GDM1 (cell line): ENCODE measurements at regions not wholly inside any gene's neighbourhood (a gene's known extent, or its start where the extent isn't known, plus 50 kb on each side); places are given as distances from the start of the nearest gene placed in this dataset.

Experiments
- DNase-seq: peaks from one replicate; lab custom pipeline; 2025; lab: John Stamatoyannopoulos, UW

DNA sequence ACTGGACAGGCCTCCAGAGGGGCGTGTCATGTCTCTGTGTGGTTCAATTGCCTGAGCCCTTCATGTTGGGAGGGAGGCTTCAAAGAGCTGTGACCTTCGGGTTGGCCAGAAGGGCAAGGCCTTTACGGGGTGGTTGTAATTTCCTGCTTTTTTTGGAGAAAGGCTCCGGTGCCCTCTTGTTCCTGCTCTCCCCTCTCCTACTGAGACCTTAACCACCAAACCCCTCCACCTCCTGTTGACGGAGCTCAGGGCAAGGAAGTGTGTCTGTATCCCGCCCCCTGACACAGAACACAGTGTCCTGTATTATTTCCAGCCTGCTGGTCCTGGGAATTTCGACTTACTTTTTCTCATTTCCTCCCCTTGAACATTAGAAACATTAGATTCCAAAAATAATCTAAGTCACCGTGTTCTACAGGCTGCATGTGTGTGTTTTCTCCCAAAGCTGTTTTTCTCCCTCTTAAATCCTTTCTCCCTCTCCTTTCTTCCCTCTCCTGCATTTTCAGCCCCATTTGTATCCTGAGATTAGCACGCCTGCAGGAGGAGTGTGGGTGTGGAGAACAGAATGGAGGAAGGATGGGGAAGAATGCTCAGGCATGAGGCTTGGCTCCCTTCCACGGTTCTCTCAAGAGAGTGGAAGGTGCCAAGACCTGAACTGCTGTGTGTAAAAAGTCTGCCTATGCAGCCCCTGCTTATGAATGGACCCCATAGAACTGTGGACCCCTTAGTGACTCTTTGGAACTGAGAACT, 285.4 kb upstream of the ROPN1 start:
- no peak for DNase-seq

DNA sequence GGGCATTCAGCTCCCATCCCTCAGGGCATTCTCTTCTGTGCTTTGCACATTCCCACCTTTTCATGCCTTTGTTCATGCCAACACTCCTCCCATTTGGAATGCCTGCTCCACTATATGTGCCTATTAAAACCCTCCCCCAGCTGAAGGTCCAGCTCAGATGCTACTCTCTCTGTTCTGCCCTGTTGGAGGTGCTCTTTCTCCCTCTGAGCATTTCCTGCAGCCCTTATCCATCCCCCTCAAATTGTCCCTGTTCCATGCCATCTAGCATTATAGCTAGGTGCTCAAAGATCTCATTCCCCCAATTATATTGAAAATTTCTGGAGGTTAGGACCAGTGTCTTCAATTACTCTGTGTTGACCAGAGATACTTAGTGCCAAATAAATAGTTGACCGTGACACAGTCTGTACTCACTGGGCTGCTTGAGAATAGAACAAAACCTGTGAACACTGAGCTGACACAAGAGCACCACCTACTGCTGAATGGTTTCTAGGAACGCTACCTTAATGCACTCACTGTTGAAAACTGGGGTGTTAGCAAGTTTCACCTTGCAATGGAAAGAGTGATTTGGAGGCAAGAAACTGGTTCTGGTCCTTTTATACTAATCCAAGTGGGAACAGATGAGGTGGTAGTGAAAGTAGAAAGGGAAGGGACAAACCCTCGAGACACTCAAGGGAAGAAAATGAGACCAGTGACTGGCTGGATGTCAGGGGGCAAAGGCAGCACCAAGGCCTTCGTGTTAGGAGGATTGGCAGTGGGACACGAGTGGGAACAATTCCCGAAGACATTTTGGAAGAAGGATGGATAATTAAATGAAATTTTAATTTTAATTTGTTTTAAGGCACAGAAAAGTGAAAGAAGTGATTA, 289.8 kb upstream of the ROPN1 start:
- DNase-seq: no peak

DNA sequence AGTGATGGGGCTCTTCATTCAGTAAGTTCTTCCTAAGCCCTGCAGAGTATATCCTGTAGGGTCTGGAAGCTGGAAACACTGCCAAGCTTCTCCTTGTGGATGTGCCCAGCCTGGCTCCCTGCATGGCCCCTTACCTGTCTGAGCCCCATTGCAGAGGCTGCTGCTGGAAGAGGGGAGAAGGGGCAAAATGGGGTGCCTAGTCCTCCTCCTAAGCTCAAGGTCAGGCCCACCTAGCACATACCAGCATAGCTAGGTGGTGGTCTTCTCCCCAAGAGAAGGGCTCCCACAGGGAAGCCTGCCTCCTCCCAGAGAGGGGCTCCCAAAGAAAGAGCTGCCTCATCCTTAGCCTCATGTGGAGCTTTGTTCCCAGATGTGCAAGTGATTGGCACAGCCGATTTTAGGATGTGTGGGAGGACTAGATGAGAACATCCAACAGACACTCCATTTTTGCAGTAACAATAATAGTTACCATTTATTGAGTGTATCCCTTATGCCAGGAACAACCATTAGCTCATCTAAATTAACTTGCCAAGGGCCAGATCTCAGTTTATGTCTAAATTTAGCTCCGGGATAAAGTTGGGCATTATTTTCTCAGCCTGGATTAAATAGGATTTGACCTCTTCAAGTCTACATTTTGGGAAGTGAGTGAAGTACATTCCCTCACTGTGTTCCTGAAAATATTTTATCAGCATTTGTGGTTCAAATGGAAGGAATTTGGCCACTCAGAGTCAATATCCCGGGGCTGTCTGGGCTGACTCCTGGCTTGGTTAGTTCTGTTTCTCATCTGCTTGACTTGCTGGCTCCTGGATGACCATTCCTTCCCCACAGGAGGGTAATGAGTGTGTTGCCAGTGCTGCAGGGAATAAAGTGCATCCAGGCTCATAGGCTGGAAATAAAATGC, 291.1 kb upstream of the ROPN1 start:
- no peak for DNase-seq

DNA sequence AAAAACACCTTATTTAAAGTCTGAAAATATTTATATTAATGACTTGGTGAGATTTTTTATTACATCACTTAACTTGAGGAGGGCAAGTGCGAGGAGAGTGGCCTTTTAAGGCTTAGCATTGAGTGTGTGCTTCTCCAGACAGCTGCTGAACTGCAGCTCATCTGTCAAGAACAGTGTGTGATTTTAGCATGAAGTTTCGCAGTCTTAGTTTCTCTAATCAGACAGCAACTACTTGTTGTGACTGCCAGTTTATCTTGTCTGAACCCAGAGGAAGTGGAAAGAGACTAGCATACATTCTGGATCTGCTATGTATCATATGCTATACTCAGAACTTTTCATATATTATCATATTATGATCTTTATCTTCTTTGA, 291.7 kb upstream of the ROPN1 start:
- DNase-seq: no peak

DNA sequence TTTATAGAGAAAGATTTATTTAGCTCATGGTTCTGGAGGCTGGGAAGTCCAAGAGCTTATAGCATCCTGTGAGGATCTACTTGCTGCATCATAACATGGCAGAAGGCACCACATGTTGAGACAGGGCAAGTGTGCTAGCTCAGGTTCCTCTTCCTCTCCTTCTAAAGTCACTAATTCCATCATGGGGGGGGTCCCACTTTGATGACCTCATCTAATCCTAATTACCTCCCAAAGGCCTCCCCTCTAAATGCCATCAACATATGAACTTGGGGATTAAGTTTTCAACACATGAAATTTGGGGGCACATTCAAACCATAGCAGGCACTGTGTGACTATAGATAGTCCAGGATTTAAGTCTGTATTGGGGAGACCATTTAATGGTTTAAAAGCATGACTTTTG, 297.1 kb upstream of the ROPN1 start:
- DNase-seq: no peak

DNA sequence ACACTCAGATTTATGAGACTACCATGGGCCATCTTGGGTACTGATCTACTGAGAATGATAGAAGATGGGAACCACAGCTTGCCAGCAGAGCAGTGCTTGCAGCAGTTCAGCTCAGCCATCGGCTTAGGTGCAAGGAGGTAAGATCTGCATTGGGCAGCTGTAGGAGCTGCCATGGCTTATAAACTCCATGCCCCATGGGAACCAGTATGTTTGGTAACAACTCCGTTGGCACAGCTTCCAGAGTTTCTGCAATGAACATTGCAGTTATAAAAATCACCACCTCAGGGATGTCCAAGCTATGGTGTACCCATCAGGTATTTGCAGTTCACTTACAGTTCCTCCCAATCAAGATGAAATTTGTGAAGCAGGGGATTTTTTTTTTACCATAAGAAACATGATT, 299.1 kb upstream of the ROPN1 start:
- DNase-seq: no peak

DNA sequence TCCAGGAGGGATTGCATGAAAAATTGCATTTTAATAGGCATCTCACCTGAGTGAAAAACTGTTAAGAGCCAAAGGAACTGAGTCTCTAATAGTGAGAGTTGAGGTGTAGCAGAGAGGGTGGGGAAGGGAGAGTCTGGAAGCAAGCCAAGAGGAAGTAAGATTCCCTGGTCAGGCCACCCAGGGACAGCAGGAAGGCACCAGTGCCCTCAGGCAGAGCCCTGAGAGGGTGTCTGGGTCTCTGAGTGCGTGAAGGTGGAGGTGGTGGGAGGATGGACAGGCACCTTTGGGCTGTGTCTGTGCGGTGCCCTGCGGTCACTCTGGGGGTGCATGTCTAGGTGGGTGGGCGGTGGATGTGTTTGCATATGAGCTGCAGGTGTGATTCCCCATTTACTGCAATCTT, 300.4 kb upstream of the ROPN1 start:
- no peak for DNase-seq

DNA sequence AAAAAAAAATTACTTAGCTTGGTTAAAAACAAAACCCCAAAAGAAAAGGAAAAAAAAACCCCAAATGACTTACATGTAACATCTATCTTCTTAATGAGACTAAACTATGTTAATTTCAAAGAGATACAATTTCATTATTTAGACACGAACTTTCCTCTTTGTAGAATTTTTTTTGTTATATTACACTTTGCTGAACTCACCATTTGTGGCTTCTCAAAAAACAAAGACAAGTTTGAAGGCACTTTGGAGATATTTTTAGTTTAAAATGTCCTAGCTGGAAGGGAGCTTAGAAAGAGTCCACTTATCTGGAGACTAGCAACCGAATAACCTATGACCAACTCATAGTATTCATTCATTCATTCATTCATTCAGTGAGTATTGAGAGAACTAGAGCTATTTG, 301.7 kb upstream of the ROPN1 start:
- DNase-seq: no peak

DNA sequence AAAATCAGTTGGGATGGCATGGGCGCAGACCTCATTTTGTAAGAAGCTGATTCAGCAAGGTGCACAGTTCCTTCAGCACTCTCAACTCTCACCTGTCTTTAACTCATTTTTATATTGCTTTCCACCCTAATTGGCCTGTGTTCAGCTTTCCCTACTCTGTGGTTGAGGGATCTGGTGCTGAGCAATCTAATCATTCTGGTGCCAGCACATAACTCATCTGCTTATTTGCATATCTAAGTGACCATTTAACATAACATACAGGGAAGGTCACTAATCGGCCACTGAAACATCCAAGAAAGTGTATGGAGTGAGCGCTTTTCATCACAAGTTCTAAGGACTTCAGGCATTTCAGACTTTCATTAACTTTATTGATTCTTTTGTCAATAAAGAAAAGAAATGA, 303.4 kb upstream of the ROPN1 start:
- no peak for DNase-seq

DNA sequence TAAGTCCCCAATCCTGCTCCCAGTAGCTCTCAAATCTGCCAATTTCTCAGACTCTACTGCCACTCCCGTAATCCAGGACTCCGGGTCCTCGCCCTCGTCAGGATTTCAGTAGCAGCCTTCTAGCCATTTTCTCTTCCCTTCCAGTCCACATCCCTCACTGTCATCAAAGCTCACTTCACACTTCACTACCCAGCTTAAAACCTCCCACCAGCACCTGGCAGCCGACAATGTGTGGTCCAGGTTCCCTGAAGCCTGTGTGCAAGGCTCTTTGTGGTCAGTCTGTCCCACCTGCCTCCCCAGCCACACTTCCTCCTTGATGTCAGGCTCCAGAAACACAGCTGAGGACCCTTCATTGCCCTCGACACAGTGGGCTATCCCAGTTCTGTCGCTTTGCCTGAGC, 304.5 kb upstream of the ROPN1 start:
- no peak for DNase-seq

DNA sequence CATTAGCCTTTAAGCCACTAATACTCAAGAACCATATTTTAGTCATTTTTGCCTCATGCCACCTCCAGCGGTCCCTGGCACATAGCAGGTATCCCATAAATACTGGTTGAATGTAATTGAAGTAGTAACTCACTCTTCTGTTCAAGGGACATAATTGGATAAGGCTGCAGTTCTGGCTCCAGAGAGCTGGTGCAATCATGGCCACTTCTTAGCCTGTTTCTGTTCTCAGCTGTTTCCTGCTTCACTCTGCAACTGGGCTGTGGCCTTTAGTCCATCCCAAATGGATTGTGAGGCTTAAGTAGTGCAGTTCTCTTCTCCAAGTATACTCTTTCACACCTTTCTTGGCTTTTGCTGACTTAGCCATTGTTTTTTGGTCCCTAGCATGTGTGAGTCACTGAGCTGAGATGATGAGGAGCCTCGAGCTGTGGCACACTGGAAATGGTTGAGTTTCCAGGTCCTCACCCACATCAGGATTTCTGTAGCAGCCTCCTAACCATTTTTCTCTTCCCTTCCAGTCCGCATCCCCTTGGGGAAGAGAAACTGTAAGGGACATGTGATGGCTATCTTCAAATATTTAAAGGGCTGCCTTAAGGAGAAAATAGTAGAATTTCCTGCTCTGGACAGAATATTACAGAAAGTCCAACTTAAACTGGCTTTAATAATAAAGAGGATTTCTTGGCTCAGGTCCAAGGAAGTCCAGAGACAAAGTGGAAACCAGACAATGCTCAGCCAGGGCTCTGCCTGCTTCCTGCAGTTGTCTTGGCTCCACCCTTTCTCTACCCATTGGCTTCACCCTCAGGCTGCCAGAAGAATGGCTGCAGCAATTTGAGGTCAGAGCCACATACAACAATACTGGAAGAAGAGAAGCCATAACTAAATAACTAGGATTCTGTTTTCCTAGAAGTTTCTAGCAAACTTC, 305.4 kb upstream of the ROPN1 start:
- DNase-seq: no peak

DNA sequence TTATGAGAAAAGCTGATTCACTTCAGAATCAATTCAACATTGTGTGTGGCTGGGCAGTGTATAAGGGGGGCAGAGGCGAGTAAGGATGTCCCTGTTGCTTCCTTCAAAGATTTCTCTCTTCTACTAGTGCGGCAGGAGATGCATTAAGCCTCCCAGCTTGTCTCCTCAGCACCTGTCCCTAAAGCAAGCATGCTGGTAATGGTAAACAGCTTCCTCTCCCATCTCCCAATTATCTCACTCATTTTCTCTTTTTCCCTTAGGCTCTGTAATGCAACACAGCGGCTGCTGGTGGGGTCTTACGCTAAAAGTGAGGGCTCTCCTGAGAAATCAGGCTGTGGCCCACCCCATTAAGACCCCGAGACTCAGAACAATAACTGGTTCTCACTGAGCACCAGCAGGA, 306.4 kb upstream of the ROPN1 start:
- no peak for DNase-seq

DNA sequence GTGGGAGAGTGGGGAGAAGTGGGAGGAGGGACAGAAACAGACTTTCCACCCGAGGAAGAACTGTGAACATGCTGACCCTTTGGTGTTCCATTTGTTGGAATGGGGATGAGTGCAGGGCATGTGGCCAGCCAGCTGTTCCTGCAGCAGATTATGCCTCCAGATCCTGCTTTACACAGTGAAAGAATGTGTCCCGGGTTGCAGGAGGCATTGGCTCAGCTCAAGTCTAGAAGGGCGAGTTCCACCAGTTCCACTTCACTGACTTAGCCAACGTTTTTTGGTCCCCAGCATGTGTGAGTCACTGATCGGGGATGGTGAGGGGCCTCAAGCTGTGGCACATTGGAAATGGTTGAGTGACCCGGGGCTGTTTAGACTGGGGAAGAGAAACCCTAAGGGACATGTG, 307.0 kb upstream of the ROPN1 start:
- DNase-seq: no peak

DNA sequence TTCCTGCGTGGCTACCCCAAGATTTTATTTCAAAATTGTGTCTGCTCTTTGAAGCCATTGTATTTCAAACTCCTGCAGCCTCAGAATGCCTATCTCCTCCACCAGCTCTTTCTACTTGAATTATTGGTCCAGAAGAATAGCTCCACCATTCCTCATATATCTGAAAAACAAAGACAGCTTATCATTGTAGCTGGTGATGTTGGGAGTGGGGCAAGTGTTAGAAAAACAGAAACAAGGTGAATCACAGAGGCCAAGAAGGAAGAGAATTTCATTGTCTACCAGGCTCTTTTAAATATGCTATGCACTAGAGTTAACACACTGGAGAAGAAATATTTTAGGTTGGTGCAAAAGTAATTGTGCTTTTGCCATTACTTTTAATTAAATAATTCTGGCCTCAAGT, 307.9 kb upstream of the ROPN1 start:
- no peak for DNase-seq

DNA sequence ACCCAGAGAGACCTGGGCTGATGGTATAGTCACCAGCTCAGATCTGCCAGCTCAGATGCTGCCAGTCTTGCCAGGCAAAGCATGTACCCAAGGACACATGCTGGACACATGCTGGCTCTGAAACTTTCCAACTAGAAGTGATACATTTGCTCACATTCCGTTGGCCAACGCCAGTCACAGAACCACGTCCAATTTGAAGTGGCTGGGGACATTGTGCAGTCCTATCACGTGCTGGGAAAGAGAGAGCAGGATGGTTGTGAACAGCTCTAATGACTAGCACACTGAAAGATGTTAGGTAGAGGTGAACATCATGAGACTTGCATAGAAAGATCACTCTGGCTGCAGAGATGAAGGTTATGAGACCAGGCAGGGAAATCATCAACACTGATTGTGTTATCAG, 308.5 kb upstream of the ROPN1 start:
- DNase-seq: no peak

DNA sequence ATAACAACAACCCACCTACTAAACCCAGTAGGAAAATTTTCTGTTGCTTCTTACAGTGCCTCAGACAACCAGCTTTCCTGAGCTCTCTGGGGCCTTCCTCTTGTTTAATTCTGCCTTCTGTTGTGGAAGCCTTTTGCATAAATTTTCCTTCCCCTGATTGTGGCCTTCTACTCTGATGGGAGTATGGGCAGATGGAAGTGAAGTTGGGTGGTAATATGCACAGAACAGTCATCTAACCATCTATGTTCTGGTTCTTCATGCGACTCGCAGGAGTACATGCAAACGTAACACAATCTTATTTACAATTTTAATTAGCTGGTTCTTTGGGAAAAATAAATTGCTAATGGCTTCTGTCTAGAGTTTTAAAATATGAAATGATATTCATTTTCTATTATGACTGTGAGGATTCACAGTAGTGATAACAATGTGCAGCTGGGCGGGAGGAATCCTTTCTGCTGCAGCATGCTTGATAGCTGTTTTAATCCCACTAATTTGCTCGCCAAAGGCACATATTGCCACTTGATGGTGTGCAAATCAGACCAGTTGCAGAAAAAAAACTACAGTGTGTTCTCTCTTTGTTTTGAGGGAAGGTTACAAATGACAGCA, 311.5 kb upstream of the ROPN1 start:
- no peak for DNase-seq

DNA sequence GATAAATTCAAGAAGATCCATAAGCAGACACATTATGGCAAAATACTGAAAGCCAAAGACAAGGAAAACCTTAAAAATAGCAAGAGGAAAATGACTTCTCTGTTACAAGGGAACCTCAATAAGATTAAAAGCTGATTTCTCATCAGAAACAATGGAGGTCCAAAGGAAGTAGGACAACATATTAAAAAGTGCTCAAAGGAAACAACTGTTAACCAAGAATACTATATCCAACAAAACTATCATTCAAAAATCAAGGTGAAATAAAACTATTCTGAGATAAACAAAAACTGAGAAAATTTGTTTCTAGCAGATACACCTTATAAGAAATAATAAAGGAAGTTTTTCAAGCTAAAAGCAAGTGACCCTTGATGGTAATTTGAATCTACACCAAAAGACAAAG, 314.7 kb upstream of the ROPN1 start:
- DNase-seq: no peak

DNA sequence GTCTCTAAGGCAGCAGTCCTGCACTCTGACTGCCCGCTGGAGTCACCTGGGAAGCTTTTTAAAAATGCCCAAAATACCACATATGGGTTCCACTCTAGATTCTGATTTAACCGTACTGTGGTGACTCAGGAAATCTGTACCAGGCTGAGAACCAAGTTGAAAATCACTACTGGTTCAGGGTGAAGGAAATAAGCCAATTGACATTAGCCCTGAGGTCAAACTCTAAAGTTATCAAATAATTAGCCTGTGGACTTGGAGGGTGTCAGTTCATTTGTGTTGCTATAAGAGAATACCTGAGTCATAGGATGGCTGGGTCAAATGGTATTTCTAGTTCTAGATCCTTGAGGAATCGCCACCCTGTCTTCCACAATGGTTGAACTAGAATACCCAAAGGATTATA, 321.7 kb upstream of the ROPN1 start:
- no peak for DNase-seq

DNA sequence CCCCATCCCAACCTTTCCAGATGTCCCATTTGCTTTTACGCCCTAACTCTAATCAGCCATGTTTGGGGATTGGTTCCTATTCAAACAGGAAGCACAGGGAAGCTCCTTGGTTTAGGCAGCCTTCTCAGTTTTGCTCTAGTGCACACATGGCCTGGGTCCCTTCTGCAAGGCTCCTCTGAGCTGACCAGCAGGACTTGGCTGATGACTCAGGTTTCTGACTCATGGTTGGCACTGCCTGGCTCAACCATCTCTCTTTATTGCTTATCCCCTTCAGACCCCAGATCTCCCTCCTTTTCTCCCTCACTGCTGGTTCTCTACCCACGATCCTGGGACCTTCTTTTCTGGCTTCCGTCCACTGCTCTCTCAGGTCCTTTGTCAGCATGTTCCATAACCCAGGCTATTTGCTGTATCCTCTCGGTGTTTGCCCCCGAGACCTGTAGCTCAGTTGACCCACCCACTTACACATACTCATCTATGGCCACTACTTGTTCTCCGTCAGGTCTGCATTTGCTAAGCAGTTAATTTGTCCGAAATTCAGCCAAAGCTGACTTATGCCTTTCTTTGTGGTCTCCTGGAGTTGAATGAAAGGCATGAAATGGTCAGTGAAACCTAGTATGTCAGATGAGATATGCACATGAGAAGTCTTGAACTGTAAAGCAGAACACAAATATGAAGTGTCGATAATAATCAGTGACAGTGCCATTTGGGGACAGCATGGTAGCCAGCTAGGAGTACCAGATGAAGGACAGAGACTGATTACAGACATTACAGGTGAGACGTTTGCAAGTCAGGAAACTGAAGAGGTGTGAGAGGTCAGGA, 323.5 kb upstream of the ROPN1 start:
- no peak for DNase-seq

DNA sequence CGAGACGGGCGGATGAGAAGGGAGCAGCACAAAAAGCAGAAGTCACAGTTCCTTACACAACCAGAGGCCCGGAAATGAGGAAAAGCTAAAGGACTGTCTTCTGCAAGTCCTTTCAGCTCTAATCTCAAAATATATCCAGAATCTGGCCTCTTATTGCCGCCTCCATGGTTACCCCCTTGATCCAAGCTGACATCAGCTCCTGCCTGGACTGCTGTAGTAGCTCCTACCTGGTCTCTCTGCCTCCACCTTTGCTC, 324.0 kb upstream of the ROPN1 start:
- DNase-seq: no peak

DNA sequence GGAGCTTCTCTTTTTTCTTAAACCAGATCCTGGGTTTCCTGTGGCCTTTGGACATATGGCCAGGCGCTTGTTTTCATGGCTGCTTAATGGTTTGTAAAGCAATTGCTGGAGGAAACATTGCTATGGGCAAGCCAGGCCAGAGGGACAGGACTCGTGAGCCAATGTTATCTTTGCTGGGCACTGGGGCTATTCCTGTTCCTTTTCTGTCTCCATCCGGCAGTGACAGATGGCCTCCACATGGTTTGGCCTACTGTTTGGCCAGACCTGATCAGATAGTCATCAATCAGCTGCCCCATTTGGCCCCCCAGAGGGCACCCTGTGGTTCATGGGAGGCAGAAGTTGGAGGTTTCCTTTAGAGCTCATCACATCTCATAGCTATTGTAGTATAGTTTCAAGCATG, 326.1 kb upstream of the ROPN1 start:
- no peak for DNase-seq
